GM20431 (cell line): ENCODE measurements at regions not wholly inside any gene's neighbourhood (a gene's known extent, or its start where the extent isn't known, plus 50 kb on each side); places are given as distances from the start of the nearest gene placed in this dataset.
"Not testable (repeated sequence)": the region's sequence is repeated elsewhere in the genome, so short reads cannot be mapped to it uniquely, and the experiment has no call there.

Experiments
- in situ Hi-C: fragments of 300-500 bp; cut with MseI, MboI; formaldehyde crosslinking; loops from one replicate; pipeline ENCODE4 v1.15.0; 2020; ENCODE audit warnings: low sequenced_read_pairs; ENCODE audit not compliant: unreplicated experiment

GRCh38 chr4:28296239-28296638 lies 1435.6 kb downstream of the STIM2 start:
- in situ Hi-C loops = no loop called here

GRCh38 chr4:28310926-28311325 lies 1450.3 kb downstream of the STIM2 start:
- in situ Hi-C loops = no loop called here

GRCh38 chr4:28312497-28312896 lies 1451.9 kb downstream of the STIM2 start:
- in situ Hi-C loops = not testable (repeated sequence)

- in situ Hi-C loops = no loop called here
These were observed 1453.4 kb downstream of the STIM2 start for GRCh38 chr4:28313729-28314713.

GRCh38 chr4:28317221-28317620 lies 1456.6 kb downstream of the STIM2 start:
- in situ Hi-C loops = no loop called here

GRCh38 chr4:28334249-28334648 lies 1473.6 kb downstream of the STIM2 start:
- in situ Hi-C loops = no loop called here

- in situ Hi-C loops = no loop called here
These were observed 1481.1 kb downstream of the STIM2 start for GRCh38 chr4:28341784-28342183.

- in situ Hi-C loops = no loop called here
These were observed 1489.8 kb downstream of the STIM2 start for GRCh38 chr4:28350485-28350884.

- in situ Hi-C loops = no loop called here
These were observed 1490.5 kb downstream of the STIM2 start for GRCh38 chr4:28351102-28351501.

- in situ Hi-C loops = no loop called here
These were observed 1491.2 kb downstream of the STIM2 start for GRCh38 chr4:28351826-28352225.

GRCh38 chr4:28354880-28355656 lies 1494.4 kb downstream of the STIM2 start:
- in situ Hi-C loops = no loop called here

- in situ Hi-C loops = no loop called here
These were observed 1497.3 kb downstream of the STIM2 start for GRCh38 chr4:28357990-28358389.

GRCh38 chr4:28358606-28359005 lies 1498.0 kb downstream of the STIM2 start:
- in situ Hi-C loops = no loop called here

- in situ Hi-C loops = no loop called here
These were observed 1500.0 kb downstream of the STIM2 start for GRCh38 chr4:28360681-28361080.

- in situ Hi-C loops = no loop called here
These were observed 1501.5 kb downstream of the STIM2 start for GRCh38 chr4:28362169-28362568.

- in situ Hi-C loops = no loop called here
These were observed 1508.9 kb downstream of the STIM2 start for GRCh38 chr4:28369499-28369898.

GRCh38 chr4:28373191-28373590 lies 1512.5 kb downstream of the STIM2 start:
- in situ Hi-C loops = no loop called here

GRCh38 chr4:28373601-28374000 lies 1513.0 kb downstream of the STIM2 start:
- in situ Hi-C loops = no loop called here

GRCh38 chr4:28378109-28378830 lies 1517.6 kb downstream of the STIM2 start:
- in situ Hi-C loops = no loop called here

GRCh38 chr4:28385801-28386200 lies 1525.2 kb downstream of the STIM2 start:
- in situ Hi-C loops = no loop called here
